NCI-H1417 treated with DMSO at 0.1 percent for 48 hours (cell line): ENCODE measurements at regions not wholly inside any gene's neighbourhood (a gene's known extent, or its start where the extent isn't known, plus 50 kb on each side); places are given as distances from the start of the nearest gene placed in this dataset.
"Not testable (repeated sequence)": the region's sequence is repeated elsewhere in the genome, so short reads cannot be mapped to it uniquely, and the experiment has no call there.

Experiments used
- DNase-seq: peaks from one replicate; lab custom pipeline; 2025; lab: John Stamatoyannopoulos, UW

GRCh38 chr7:68911754-68912153 is 686.5 kb upstream of the AUTS2 start:
- no peak for DNase-seq

GRCh38 chr7:68914006-68914405 is 684.3 kb upstream of the AUTS2 start:
- no peak for DNase-seq

- no peak for DNase-seq
Measured at GRCh38 chr7:68917041-68917651, 681.1 kb upstream of the AUTS2 start.

- no peak for DNase-seq
Measured at GRCh38 chr7:68918621-68919020, 679.7 kb upstream of the AUTS2 start.

GRCh38 chr7:68922850-68923249 is 675.4 kb upstream of the AUTS2 start:
- DNase-seq, result no peak

- DNase-seq, result no peak
Measured at GRCh38 chr7:68925241-68925640, 673.0 kb upstream of the AUTS2 start.

- DNase-seq, result no peak
Measured at GRCh38 chr7:68929781-68930261, 668.5 kb upstream of the AUTS2 start.

GRCh38 chr7:68936471-68937035 is 661.7 kb upstream of the AUTS2 start:
- DNase-seq, result no peak

GRCh38 chr7:68938151-68938550 is 660.1 kb upstream of the AUTS2 start:
- DNase-seq, result no peak

GRCh38 chr7:68943786-68944185 is 654.5 kb upstream of the AUTS2 start:
- no peak for DNase-seq

GRCh38 chr7:68955656-68956055 is 642.6 kb upstream of the AUTS2 start:
- DNase-seq, result no peak

- no peak for DNase-seq
Measured at GRCh38 chr7:68958571-68958970, 639.7 kb upstream of the AUTS2 start.

- no peak for DNase-seq
Measured at GRCh38 chr7:68963552-68963951, 634.7 kb upstream of the AUTS2 start.

- DNase-seq, result no peak
Measured at GRCh38 chr7:68964060-68964459, 634.2 kb upstream of the AUTS2 start.

- DNase-seq, result no peak
Measured at GRCh38 chr7:68965351-68965750, 632.9 kb upstream of the AUTS2 start.

GRCh38 chr7:68967598-68967997 is 630.7 kb upstream of the AUTS2 start:
- no peak for DNase-seq

GRCh38 chr7:68969571-68969970 is 628.7 kb upstream of the AUTS2 start:
- no peak for DNase-seq

GRCh38 chr7:68971634-68972340 is 626.5 kb upstream of the AUTS2 start:
- no peak for DNase-seq

- DNase-seq, result no peak
Measured at GRCh38 chr7:68977385-68978055, 620.8 kb upstream of the AUTS2 start.

- no peak for DNase-seq
Measured at GRCh38 chr7:68978710-68979109, 619.6 kb upstream of the AUTS2 start.

GRCh38 chr7:68980011-68980410 is 618.3 kb upstream of the AUTS2 start:
- DNase-seq, result no peak

GRCh38 chr7:68980432-68980831 is 617.8 kb upstream of the AUTS2 start:
- DNase-seq, result not testable (repeated sequence)

GRCh38 chr7:68984306-68984705 is 614.0 kb upstream of the AUTS2 start:
- DNase-seq, result no peak
